ENCODE measurements at regions not wholly inside any gene's neighbourhood (a gene's known extent, or its start where the extent isn't known, plus 50 kb on each side); places are given as distances from the start of the nearest gene placed in this dataset.

DNA sequence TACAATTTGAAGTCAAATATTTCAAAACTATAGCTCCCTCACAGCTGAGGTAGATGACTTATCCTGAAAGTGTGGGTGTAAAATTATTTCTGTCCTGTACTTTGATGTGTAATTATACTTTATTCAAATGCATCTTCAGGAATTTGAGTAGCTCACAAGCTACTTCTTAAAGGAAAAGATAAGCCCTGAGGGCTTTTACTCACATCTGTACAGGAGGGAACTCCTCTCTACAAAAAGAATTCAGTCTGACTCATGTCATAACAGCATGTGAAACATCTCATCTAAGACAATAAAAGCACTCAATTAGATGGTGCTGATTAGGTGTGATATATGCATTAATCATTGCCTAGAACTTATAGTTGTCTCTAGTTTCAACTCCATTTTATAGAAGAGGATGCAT, 452.0 kb downstream of the PRKD1 start:
- FAIRE-seq = no peak

DNA sequence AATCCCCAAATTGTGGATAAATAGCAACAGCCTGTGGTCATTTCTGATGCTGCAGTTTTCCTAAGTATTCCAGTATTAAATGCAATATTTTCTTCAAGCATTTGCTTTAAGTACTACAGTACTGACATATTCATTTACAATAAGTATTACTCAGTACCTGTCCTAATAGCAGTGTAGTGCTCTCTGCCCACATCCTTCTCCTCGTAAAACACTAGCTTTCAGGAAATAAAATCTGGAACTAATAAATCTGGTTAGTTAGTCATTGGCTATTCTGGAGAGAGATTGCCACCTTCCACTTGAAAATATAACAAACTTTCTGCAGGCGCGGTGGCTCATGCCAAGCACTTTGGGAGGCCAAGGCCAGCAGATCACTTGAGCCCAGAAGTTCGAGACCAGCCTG, 441.5 kb downstream of the PRKD1 start:
- no peak for FAIRE-seq

DNA sequence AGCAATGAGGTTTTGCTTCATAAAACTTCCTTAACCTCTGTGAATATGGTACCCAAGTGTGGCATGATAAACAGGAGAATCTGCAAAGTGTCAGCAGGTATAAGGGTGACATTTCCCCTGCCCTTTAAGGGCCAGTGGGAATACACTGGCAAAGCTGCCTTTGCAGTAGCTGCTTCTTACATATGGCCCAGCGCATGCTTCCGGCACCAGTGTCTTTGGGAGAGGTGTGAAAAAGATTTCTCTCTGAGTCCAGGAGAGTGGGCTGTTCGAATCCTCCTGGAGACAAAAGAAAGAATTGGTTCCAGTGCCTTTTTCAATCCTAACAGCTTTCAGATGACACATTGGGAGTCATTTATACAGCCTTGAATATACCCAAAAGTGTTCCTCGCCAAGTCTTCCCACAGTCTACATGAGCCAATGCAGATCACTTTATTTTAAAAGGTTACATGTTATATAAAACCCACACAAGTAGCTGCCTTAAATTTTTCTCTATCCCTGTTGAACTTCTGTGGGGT, 437.7 kb downstream of the PRKD1 start:
- no peak for FAIRE-seq

DNA sequence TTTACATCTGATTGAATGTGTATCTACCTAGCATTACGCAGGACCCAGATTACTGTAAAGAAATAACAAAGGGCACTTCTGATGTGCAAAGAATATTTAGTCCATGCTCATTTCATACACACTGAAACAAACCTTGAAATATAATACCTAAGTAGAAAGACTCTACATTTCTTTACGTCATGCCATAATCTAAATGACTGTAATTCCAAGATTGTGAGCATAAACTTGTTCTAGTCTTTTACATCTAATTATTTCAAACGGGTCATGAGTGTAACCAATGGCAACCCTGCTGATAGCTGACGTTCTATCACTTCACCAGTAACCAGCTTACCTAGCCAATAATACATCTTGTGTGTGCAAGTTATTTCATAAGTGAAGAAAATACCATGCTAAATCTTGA, 433.8 kb downstream of the PRKD1 start:
- no peak for FAIRE-seq

DNA sequence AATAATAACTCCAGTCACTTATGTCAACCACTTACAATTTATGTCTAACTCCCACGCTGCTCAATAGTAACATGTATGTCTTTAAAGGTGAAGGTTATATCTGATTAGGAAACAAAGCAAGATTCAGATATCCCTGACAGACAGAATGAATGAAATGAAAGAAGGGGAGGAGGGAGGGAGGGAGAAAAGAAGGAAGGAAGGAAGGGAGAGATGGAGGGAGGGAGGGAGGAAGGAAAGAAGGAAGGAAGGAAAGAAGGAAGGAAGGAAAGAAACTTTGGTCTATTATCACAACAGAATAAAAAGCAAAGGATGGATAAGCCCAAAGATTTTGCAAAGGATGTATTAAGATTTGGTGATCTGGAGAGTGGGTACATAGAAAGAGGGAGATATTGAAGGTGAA, 433.3 kb downstream of the PRKD1 start:
- no peak for FAIRE-seq

DNA sequence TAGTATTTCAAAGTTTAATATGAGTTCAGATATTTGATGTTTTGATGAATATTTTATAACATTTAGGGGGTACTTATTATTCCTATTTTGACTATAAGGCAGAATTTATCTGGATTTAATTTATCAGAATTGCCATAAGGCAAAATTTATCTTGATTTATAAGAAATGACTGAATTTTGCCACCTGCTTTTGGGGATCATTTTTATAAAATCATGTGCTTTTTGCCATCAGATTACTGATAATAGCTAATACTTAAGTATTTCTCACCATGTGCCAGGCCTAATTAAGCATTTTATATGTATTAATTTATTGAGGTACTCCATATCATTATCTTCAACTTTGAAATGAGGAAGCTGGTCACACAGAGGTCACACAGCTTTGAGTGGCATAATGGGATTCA, 423.7 kb downstream of the PRKD1 start:
- FAIRE-seq = no peak

DNA sequence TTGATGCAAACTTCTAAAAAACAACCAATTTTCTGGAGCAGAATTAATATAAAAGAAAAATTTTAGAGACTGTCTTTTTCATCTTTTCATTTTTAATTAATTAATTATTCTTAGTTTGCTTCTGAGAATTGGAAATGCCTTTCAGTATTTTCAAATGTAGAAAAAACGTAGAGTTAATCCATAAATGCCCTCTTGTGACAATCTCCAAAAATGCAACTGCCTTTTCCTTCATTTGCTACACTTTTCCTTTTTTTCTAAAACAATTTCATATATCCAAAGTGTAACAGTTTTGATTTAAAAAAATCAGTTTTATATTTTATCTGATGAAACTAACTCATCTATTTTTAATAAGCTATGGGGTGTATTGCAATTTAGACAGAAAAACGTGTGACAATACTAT, 409.3 kb downstream of the PRKD1 start:
- peak; percentile 97 for FAIRE-seq

DNA sequence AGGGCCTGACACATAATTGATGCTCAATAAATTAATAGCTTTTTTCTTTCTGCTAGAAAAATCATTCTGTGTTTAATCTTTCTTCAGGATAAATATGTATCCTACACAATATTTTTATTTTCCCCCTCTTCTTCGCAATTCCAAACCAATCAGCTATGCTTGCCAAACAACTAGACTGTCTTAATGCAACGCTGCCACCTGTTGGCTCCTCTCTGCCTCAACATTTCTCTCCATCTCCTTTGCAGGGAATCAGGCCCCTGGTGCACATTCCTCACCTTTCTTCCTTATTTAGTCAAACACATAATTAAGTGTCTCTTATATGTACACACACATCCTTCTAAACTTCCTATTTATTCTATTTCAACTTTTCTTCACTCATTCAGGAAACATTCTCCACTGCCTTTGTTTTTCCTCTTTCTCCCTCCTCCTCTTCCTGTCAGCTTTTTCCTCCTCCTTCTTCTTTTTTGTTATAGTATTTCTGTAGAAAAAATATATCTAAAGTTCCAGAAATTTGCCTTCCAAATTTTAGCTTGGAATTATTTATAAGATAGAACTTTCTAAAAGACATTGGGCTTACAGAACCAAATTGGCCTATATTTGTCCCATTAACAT, 406.0 kb downstream of the PRKD1 start:
- FAIRE-seq = no peak

Measured in A204.1 (cell line).